RWPE1 (cell line): ENCODE measurements at regions not wholly inside any gene's neighbourhood (a gene's known extent, or its start where the extent isn't known, plus 50 kb on each side); places are given as distances from the start of the nearest gene placed in this dataset.

Experiments
- CTCF ChIA-PET: fragments of 350-600 bp; sonication (Branson Sonifier 250); formaldehyde crosslinking; extraction: SDS; loops from one replicate; lab custom pipeline; 2021; lab: Yijun Ruan, JAX
- POLR2A ChIA-PET: fragments of 400-600 bp; formaldehyde crosslinking; extraction: SDS; loops from one replicate; lab custom pipeline; 2020; ENCODE audit warnings: antibody characterized with exemption; ENCODE audit not compliant: low non-redundant PET; lab: Yijun Ruan, JAX
- DNase-seq: peaks from one replicate; pipeline ENCODE4 v3.0.0; 2012; ENCODE audit warnings: low spot score
- H3K27ac ChIP-seq: fragments of 450-650 bp; 2 replicates; pipeline ENCODE4 v1.5.1; 2017
- CTCF ChIP-seq: fragments of 450-650 bp; conservative IDR thresholded peaks from 2 replicates; pipeline ENCODE4 v1.5.1; 2017; ENCODE audit warnings: low read depth, mild to moderate bottlenecking

- CTCF ChIA-PET = interaction anchor here (1.0 kb wide), 1 partner anchor 135 kb away, joined by 3 read pairs; no protein-coding TSS in a partner anchor
- no peak for DNase-seq
- POLR2A ChIA-PET = no interaction called here
- no peak for TF ChIP-seq CTCF
- no peak overlapping the region for H3K27ac ChIP-seq
Measured at GRCh38 chr7:130875-131780, 61.2 kb upstream of the FAM20C start.

- ChIA-PET POLR2A (no interaction called here), CTCF (no interaction called here)
- H3K27ac ChIP-seq = no peak overlapping the region
- TF ChIP-seq CTCF = no peak
- DNase-seq = no peak
Measured at GRCh38 chr7:131781-132482, 60.4 kb upstream of the FAM20C start.

GRCh38 chr7:132899-133298, 59.5 kb upstream of the FAM20C start:
- no peak for DNase-seq
- POLR2A ChIA-PET = no interaction called here
- no peak for TF ChIP-seq CTCF
- CTCF ChIA-PET = interaction anchor here (0.8 kb wide), 1 partner anchor 8 kb away, joined by 3 read pairs; no protein-coding TSS in a partner anchor
- no peak overlapping the region for H3K27ac ChIP-seq

GRCh38 chr7:133470-133869, 58.9 kb upstream of the FAM20C start:
- CTCF ChIA-PET = interaction anchor here (0.8 kb wide), 1 partner anchor 9 kb away, joined by 3 read pairs; no protein-coding TSS in a partner anchor

DNA sequence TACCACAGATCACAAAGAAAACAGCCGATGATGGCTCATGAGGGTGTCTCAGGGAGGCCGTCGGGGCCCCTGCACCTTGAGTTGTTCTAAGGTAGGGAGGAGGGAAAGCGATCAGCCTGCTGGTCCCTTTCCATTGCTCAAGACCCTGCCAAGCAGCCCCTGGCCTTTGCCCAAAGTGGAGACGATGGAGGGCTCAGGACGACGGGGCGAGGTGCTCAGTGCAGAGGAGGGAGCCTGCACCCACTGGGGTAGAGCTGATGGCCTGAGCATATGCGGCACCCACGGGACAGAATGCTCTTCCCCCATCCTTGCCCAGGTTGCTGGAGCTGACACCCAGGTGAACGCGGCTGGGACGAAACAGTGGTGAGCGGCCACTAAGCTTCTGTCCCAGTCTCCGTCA, 58.3 kb upstream of the FAM20C start:
- POLR2A ChIA-PET = no interaction called here

More at GRCh38 chr7:133470-133869, 58.9 kb upstream of the FAM20C start:
- no peak for DNase-seq
- TF ChIP-seq CTCF = no peak
- no peak overlapping the region for H3K27ac ChIP-seq
- POLR2A ChIA-PET = no interaction called here

More for the DNA sequence above, 58.3 kb upstream of the FAM20C start:
- H3K27ac ChIP-seq = no peak overlapping the region
- TF ChIP-seq CTCF = no peak
- CTCF ChIA-PET = no interaction called here
- no peak for DNase-seq
